OCI-LY3 (cell line): ENCODE measurements at regions not wholly inside any gene's neighbourhood (a gene's known extent, or its start where the extent isn't known, plus 50 kb on each side); places are given as distances from the start of the nearest gene placed in this dataset.
"Not testable (repeated sequence)": the region's sequence is repeated elsewhere in the genome, so short reads cannot be mapped to it uniquely, and the experiment has no call there.

Experiments used
- CTCF ChIP-seq: fragments of 200-600, 300-600 bp; sonication (generic); IDR thresholded peaks from 2 replicates; pipeline ENCODE4 v1.5.1; 2014; ENCODE audit warnings: antibody characterized with exemption, low read length, low read depth
- EZH2phosphoT487 ChIP-seq: fragments of 200-600 bp; shearing (Covaris generic); IDR thresholded peaks from 2 replicates; pipeline ENCODE4 v1.6.1; 2018; ENCODE audit warnings: antibody characterized with exemption, mixed run types, low read depth

DNA sequence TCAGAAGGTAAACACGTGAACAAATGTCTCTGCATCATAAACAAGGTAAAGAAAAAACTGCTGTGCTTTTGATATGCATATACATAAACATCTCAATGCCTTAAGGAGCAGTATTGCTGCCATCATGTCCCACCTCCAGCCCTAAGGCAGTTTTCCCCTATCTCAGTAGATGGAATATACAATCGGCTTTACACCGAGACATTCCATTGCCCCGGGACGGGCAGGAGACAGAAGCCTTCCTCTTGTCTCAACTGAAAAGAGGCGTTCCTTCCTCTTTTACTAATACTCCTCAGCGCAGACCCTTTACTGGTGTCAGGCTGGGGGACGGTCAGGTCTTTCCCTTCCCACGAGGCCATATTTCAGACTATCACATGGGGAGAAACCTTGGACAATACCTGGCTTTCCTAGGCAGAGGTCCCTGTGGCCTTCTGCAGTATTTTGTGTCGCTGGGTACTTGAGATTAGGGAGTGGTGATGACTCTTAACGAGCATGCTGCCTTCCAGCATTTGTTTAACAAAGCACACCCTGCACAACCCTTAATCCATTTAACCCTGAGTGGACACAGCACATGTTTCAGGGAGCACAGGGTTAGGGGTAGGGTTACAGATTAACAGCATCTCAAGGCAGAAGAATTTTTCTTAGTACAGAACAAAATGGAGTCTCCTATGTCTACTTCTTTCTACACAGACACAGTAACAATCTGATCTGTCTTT is 65.4 kb downstream of the RBM11 start:
- TF ChIP-seq CTCF, EZH2phosphoT487: not testable (repeated sequence)
